ENCODE measurements at regions not wholly inside any gene's neighbourhood (a gene's known extent, or its start where the extent isn't known, plus 50 kb on each side); places are given as distances from the start of the nearest gene placed in this dataset.

DNA sequence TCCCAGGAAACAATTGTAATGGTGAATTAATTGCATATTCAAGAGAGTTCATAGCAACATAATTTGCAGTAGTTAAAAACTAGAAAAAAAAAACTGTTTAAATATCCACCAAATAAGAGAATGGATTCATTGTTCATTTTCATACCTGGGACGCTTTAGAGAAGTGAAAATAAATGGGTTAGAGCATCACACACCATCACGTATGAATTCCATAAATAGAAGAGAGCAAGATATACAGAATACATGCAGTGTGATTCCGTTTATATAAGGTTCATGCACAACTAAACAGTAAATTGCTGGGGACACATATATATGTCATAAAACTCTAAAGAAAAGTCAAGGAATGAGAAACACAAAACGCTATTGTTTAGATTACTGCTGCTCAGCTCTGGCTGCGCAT, 577.0 kb upstream of the KCNMB2 start:
- no peak for TF ChIP-seq CTCF (conservative IDR thresholded peaks at IDR 0.05)
- no peak for TF ChIP-seq EZH2 (IDR thresholded peaks at IDR 0.05; ENCODE audit: low read depth)

Measured in PC-9 (cell line).